ENCODE measurements at regions not wholly inside any gene's neighbourhood (a gene's known extent, or its start where the extent isn't known, plus 50 kb on each side); places are given as distances from the start of the nearest gene placed in this dataset.
A peak's percentile ranks its signal among the peaks of the same experiment; 100 is the strongest.

- DNase-seq (ENCODE audit: low read depth) = no peak
- TF ChIP-seq CTCF (IDR thresholded peaks at IDR 0.05; ENCODE audit: low read depth, low read length) (no peak), MYC (IDR thresholded peaks at IDR 0.05; ENCODE audit: low read depth, low read length) (no peak), MAX (IDR thresholded peaks at IDR 0.05; ENCODE audit: low read depth, low read length) (no peak), POLR2A (IDR thresholded peaks at IDR 0.05; ENCODE audit: extremely low read depth, insufficient read length) (no peak)
These were observed 144.1 kb downstream of the NMUR2 start for GRCh38 chr5:152260940-152261339.

GRCh38 chr5:152259702-152260101, 145.4 kb downstream of the NMUR2 start:
- no peak for TF ChIP-seq MAX (IDR thresholded peaks at IDR 0.05; ENCODE audit: low read depth, low read length)
- no peak for TF ChIP-seq CTCF (IDR thresholded peaks at IDR 0.05; ENCODE audit: low read depth, low read length)
- TF ChIP-seq MYC (IDR thresholded peaks at IDR 0.05; ENCODE audit: low read depth, low read length) = no peak
- no peak for TF ChIP-seq POLR2A (IDR thresholded peaks at IDR 0.05; ENCODE audit: extremely low read depth, insufficient read length)
- no peak overlapping the region for H3K4me3 ChIP-seq (ENCODE audit: low read depth, low read length)
- DNase-seq (ENCODE audit: low read depth) = no peak

More at GRCh38 chr5:152260940-152261339, 144.1 kb downstream of the NMUR2 start:
- no peak overlapping the region for H3K4me3 ChIP-seq (ENCODE audit: low read depth, low read length)

GRCh38 chr5:152256580-152256979, 148.5 kb downstream of the NMUR2 start:
- no peak for TF ChIP-seq POLR2A (IDR thresholded peaks at IDR 0.05; ENCODE audit: extremely low read depth, insufficient read length)
- no peak for TF ChIP-seq MAX (IDR thresholded peaks at IDR 0.05; ENCODE audit: low read depth, low read length)
- TF ChIP-seq MYC (IDR thresholded peaks at IDR 0.05; ENCODE audit: low read depth, low read length) = no peak
- no peak for TF ChIP-seq CTCF (IDR thresholded peaks at IDR 0.05; ENCODE audit: low read depth, low read length)
- no peak for DNase-seq (ENCODE audit: low read depth)

GRCh38 chr5:152255411-152255810, 149.7 kb downstream of the NMUR2 start:
- TF ChIP-seq POLR2A (IDR thresholded peaks at IDR 0.05; ENCODE audit: extremely low read depth, insufficient read length) = no peak
- TF ChIP-seq MYC (IDR thresholded peaks at IDR 0.05; ENCODE audit: low read depth, low read length) = no peak
- no peak for TF ChIP-seq CTCF (IDR thresholded peaks at IDR 0.05; ENCODE audit: low read depth, low read length)
- no peak for TF ChIP-seq MAX (IDR thresholded peaks at IDR 0.05; ENCODE audit: low read depth, low read length)
- DNase-seq (ENCODE audit: low read depth) = no peak
- no peak overlapping the region for H3K4me3 ChIP-seq (ENCODE audit: low read depth, low read length)

More at GRCh38 chr5:152256580-152256979, 148.5 kb downstream of the NMUR2 start:
- no peak overlapping the region for H3K4me3 ChIP-seq (ENCODE audit: low read depth, low read length)

GRCh38 chr5:152247850-152248385, 157.2 kb downstream of the NMUR2 start:
- H3K4me3 ChIP-seq (ENCODE audit: low read depth, low read length) = no peak overlapping the region
- no peak for DNase-seq (ENCODE audit: low read depth)
- TF ChIP-seq MYC (IDR thresholded peaks at IDR 0.05; ENCODE audit: low read depth, low read length) (no peak), POLR2A (IDR thresholded peaks at IDR 0.05; ENCODE audit: extremely low read depth, insufficient read length) (no peak)

- peak; percentile 31 for DNase-seq (ENCODE audit: low read depth)
- H3K4me3 ChIP-seq (ENCODE audit: low read depth, low read length) = no peak overlapping the region
- TF ChIP-seq MAX (IDR thresholded peaks at IDR 0.05; ENCODE audit: low read depth, low read length) (no peak), POLR2A (IDR thresholded peaks at IDR 0.05; ENCODE audit: extremely low read depth, insufficient read length) (no peak), CTCF (IDR thresholded peaks at IDR 0.05; ENCODE audit: low read depth, low read length) (no peak), MYC (IDR thresholded peaks at IDR 0.05; ENCODE audit: low read depth, low read length) (no peak)
These were observed 158.7 kb downstream of the NMUR2 start for GRCh38 chr5:152246401-152246800.

Data from NB4 (cell line).